Stimulated activated naive CD8-positive, alpha-beta T cell treated with anti-CD3 and anti-CD28 coated beads, Interleukin-15, Interleukin-2, amounts not matched to agents 100 U/mL and 50 U/mL, for 24 hours (primary cell): ENCODE measurements at regions not wholly inside any gene's neighbourhood (a gene's known extent, or its start where the extent isn't known, plus 50 kb on each side); places are given as distances from the start of the nearest gene placed in this dataset.
"Not testable (repeated sequence)": the region's sequence is repeated elsewhere in the genome, so short reads cannot be mapped to it uniquely, and the experiment has no call there.

Source experiments
- ATAC-seq: fragments of 150-1000 bp; cut with Tn5 transposase; one replicate; pipeline ENCODE4 v1.10.0; 2021
- DNase-seq: peaks from one replicate; pipeline ENCODE4 v3.0.0; 2021

DNA sequence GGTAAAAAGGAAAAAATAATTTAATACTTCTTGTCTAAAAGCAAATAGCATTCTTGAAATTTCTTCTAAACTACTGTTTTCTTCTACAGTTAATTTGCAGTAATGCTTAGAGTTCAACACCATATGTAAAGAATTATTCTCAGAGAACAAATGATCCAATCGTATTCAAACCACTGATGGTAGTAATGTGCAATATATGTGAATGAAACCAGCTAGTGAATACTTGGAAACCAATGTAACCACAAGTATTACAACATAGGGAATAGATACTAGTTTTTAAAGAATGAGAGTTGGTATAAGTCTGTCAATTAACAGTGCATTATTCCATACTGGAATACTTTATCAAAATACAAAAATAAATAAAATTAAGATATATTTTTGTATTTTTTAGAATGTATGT, 850.0 kb downstream of the DIPK2A start:
- DNase-seq (no peak), ATAC-seq (no peak)

DNA sequence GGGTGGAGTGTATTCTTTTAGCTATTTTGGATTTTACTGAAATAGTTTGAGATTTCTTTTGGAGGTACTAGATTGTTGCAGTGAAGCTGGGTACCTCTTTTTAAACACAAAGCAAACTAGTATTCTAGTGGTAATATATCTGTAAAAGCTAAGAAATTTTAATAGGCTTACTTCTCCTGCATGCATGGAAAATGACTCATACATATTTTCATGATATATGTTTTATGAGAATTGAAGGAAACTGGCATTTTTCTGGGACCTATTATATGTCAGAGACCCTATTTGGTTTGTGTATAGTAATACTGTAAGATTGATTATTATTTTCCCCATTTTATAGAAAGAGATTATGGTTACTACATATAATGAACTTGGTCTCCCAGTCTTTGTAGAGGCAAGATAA, 851.0 kb downstream of the DIPK2A start:
- ATAC-seq, result no peak
- DNase-seq, result no peak

DNA sequence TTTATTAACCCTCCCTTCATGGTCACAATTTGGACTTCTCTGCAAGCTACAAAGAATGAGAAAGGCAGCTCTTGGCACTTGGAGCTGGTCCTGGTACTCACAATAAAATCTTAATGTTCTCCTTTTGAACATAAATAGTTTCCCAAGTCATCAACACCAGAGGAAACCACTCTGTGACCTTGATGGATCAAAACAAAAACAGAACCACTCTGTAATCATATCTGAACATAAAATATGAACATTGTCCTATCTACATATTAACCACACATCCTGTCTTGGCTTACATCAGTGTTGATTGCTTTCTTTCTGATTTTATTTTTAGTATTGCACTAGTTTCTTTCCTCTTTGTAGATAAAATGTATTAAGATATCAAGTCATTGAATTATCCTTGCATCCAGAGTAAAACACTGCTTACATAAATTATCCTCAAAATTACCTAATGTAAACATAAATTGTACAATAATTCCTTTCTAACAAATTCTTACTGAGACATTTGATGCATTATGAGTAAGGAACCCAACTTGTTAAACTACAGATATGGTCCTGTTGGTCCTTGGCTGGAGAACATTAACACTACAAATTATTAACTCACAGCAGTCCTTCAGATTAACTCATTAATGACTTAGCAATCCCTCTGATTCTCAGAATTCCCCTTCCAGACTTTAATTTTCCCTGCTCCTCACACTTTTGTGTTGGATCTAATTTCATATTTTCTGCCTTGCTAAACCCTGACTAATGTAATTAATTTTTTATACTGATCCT, 860.5 kb downstream of the DIPK2A start:
- ATAC-seq (no peak), DNase-seq (no peak)

GRCh38 chr3:144839991-144840390, 868.4 kb downstream of the DIPK2A start:
- DNase-seq (no peak), ATAC-seq (no peak)

DNA sequence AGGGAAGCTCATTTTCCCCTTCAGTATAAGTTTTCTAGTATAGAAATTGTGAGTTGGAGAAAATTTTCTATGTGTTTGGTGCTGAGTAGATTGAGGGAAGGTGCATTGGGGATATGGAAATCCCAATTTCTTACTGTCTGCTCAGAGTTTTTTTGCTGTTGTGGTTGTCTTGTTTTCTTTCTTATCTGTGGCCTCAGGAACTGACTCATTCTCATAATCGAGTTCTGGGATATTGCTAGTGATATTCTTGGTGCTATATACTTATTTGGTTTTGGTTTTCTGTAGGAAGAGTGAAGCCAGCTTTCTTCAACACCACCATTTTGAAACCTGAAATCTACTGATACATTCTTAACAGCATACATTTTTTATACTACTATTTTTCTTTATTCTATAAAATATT, 869.2 kb downstream of the DIPK2A start:
- ATAC-seq (no peak), DNase-seq (no peak)

DNA sequence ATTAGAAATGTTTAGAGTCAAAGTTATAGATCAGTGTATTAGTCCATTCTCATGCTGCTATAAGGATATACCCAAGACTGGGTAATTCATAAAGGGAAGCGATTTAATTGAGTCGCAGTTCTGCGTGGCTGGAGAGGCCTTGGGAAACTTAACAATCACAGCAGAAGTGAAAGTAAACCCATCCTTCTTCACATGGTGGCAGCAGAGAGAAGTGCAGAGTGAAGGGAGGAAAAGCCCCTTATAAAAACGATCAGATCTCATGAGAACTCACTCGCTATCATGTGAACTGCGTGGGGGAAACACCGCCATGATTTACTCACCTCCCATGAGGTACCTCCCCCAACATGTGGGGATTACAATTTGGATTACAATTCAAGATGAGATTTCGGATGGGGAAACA, 871.5 kb downstream of the DIPK2A start:
- no peak for ATAC-seq
- DNase-seq, result no peak

DNA sequence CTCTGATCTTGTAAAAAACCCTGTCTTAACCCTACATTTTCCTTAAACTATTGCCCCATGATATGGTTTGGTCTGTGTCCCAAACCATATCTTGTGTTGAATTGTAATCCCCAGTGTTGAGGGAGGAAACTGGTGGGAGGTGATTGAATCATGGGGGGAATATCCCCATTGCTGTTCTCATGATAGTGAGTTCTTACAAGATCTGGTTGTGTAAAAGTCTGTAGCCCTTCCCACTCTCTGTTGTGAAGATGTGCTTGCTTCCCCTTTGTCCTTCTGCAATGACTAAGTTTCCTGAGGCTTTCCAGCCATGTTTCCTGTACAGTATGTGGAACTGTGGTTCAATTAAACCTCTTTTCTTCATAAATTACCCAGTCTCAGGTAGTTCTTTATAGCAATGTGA, 881.4 kb downstream of the DIPK2A start:
- ATAC-seq, result no peak
- DNase-seq, result no peak

GRCh38 chr3:144854020-144854419, 882.4 kb downstream of the DIPK2A start:
- not testable (repeated sequence) for DNase-seq, ATAC-seq

GRCh38 chr3:144859161-144859560, 887.5 kb downstream of the DIPK2A start:
- DNase-seq (no peak), ATAC-seq (no peak)

DNA sequence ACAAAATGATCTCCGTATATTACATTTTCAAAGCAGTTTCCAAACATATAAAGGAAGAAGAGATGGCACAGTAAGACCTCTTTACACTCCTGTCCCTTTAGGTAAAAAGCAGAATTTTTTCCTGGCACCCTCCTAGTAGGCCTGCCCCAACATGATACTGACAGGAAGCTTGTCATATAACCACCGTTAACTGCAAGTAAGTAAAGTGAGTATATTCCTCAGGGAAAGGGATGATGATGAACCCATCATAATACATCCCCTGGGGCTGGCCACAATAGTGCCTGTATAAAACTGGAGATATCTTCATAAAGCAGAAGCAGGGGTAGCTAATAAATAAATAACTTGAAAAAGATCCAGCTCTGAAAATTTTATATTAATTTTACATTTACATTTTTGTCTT, 893.0 kb downstream of the DIPK2A start:
- DNase-seq (no peak), ATAC-seq (no peak)

DNA sequence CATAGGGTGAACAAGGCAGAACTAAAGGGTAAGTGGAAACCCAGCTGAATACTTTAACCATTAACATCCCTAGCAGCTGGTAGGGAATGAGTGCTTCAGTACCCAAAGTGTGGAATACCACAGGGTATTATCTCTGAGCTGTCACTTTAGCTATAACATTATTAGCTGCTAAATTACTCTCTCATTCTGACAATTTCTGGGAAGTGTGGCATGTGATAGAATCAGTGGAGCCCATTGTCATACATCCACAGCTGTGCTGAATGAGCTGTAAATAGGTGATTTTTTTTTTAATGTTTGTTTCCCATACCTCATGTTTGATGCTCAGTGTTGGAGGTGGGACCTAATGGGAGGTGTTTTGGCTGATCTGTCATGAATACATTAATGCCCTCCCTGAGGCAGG, 894.3 kb downstream of the DIPK2A start:
- ATAC-seq, result no peak
- no peak for DNase-seq

DNA sequence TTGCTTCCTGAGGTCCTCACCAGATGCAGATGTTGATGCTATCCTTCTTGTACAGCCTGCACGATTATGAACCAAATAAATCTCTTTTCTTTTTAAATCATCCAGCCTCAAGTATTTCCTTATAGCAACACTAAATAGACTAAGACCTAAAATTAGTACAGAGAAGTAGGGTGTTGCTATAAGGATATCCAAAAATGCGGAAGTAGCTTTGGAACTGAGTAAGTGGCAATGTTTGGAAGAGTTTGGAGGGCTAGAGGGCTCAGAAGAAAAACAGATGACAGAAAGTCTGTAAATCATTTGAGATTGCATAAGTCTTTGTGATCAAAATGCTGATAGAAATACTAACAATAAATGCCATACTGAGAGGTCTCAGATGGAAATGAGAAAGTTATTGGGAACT, 894.9 kb downstream of the DIPK2A start:
- no peak for DNase-seq

GRCh38 chr3:144868506-144868905, 896.9 kb downstream of the DIPK2A start:
- ATAC-seq (no peak), DNase-seq (no peak)

More for the DNA sequence above, 894.9 kb downstream of the DIPK2A start:
- ATAC-seq, result no peak

GRCh38 chr3:144873066-144873465, 901.4 kb downstream of the DIPK2A start:
- no peak for ATAC-seq

DNA sequence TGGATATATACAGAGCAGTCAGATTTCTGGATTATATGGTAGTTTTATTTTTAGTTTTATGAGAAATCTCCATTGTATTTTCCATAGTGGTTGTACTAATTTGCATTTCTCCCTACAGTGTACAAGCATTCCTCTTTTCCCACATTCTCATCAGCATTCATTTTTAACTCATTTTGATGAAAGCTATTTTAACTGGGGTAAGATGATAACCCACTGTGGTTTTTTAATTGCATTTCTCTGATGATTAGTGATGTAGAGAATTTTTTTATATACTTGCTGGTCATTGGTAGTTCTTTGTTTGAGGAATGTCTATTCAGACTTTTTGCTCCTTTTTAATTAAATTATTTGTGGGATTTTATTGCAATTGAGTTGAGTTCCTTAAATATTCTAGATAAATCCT, 903.6 kb downstream of the DIPK2A start:
- ATAC-seq (no peak), DNase-seq (no peak)

More at GRCh38 chr3:144873066-144873465, 901.4 kb downstream of the DIPK2A start:
- DNase-seq, result no peak

- DNase-seq, result no peak
- no peak for ATAC-seq
Measured at GRCh38 chr3:144877356-144877755, 905.7 kb downstream of the DIPK2A start.

DNA sequence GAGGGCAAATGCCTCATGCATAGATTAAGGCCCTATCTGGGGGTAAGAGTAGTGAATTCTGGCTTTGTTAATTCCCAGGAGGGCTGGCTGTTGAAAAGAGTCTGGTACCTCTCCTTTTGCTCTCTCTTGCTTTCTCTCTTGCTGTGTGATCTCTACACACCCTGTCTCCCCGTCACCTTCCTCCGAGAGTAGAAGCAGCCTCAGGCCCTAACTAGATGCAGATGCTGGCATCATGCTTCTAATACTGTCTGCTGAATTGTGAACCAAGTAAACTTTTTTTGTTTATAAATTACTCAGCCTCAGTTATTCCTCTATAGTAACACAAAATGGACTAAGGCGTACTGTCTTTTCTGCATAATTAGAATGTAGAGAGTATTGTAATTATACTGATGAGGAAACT, 908.1 kb downstream of the DIPK2A start:
- no peak for ATAC-seq
- DNase-seq, result no peak

DNA sequence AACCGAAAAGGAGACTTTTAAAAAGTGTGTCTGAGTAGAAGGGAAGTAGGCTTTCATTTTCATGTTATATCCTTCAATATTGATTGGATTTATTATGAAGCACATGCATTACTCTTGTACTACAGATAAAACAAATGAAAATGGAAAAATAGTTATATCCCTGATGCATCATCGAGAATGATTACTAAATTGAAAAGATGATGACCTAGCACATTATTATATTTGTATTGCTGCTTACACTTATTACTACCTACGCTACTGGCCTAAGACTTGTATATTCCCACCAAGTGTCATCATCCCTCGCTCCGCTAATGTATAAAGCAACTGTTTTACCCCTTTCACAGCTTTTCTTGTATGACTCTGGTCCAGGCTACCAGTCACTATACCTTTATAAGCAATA, 922.4 kb downstream of the DIPK2A start:
- ATAC-seq (no peak), DNase-seq (no peak)

DNA sequence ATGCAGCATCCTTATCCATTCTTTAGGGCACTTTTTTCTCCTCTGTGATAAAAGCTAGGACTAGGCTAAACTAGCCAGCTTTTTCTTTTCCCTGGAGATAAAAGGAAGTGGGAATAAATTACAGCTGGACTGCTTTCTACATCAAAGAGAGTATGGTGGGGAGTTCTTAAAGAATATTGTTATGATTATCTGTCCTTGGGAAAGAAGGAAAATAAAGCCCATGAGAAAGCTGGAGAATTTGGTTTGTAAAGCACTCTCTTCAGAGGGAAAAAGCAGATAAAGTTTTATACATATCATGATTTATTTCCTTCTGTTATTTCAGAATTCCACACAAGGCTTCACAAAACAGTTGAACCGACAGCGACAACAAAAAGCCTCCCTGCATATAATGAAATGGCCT, 923.0 kb downstream of the DIPK2A start:
- ATAC-seq, result no peak

GRCh38 chr3:144900366-144900765, 928.7 kb downstream of the DIPK2A start:
- DNase-seq (no peak), ATAC-seq (no peak)

More for the DNA sequence above, 923.0 kb downstream of the DIPK2A start:
- no peak for DNase-seq

DNA sequence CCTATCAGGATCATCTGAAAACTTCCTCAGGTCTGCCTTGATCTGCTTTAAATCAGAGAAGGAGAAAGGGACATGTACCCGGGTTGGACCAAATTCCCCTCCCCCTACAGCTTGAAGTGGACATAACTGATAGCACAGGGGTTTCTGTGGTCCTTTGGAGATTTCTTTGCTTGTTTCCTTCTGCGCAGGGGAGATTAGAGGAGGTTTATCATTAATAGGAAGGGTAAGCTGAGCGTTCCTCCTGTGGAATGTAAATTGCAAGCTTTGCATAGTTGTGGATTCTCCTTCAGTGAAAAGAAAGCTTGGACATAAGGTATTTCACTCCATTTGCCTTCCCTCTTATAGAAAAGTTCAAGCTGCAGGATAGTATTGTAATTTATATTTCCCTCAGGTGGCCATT, 936.0 kb downstream of the DIPK2A start:
- not testable (repeated sequence) for DNase-seq, ATAC-seq

GRCh38 chr3:144912968-144913367, 941.3 kb downstream of the DIPK2A start:
- no peak for ATAC-seq
- DNase-seq, result no peak

DNA sequence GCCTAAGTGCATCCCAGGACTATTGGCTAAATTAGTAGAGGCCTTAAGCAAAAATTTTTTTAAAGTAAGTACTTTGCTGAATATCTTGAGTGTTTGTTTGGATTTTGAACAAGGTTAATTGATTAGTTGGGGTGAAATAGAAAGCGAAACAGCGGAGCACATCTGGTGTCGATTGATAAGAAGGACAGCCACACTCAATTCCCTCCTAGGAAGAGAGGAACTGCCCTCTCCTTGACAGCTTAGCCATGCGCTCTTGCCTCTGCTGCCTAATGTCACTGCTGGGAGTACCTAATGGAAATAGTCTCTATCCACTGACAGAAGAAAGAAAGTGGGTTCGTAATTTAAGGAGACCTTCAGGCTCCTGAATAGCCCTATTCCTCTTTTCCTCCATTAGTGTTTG, 943.6 kb downstream of the DIPK2A start:
- DNase-seq (no peak), ATAC-seq (no peak)

DNA sequence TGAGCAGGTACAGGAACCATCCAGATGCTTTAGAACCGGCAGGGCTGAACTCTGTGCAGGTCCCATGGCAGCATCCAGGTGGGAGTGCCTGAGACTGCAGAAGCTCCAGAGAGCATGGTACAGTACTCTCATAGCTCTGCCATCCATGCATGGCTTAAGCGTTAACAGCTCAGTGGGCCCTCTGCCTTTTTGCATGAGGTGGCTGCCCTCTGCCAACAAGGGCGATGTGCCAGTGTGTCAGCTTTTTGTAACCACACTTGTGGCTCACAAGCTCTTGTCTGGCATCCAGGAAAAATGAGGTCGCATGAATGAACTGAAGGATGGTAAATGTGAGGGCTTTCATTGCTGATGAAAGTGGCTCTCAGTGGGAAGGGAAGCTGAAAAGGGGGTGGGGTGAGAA, 950.1 kb downstream of the DIPK2A start:
- DNase-seq (no peak), ATAC-seq (no peak)
